Esophagus muscularis mucosa (tissue), 4 donors: ENCODE measurements at regions not wholly inside any gene's neighbourhood (a gene's known extent, or its start where the extent isn't known, plus 50 kb on each side); places are given as distances from the start of the nearest gene placed in this dataset.

Source experiments
- DNase-seq: peaks from one replicate; pipeline ENCODE4 v3.0.0-alpha.2; 2017; ENCODE audit errors: extremely low spot score
- H3K27ac ChIP-seq, 4 donors: fragments of 200-600 bp; sonication (generic); replicated peaks in 1 of 4; 1 replicate in 3 of 4; 2 replicates in 1 of 4; pipeline ENCODE4 v1.5.1; 2016 to 2019; ENCODE audit warnings: mild to moderate bottlenecking in 1 of 4
- H3K27me3 ChIP-seq, 4 donors: fragments of 200-600 bp; sonication (generic); one replicate each; pipeline versions ENCODE4 v1.5.1 to v1.6.0; 2016 to 2019
- H3K36me3 ChIP-seq, 4 donors: fragments of 200-600 bp; sonication (generic); one replicate each; pipeline ENCODE4 v1.5.1; 2016 to 2019
- H3K4me1 ChIP-seq, 4 donors: fragments of 200-600 bp; sonication (generic); one replicate each; pipeline ENCODE4 v1.5.1; 2016 to 2019
- H3K4me3 ChIP-seq, 4 donors: fragments of 200-600 bp; sonication (generic); 1 replicate in 2 of 4; 2 replicates in 2 of 4; pipeline ENCODE4 v1.5.1; 2016 to 2019; ENCODE audit warnings: mild to moderate bottlenecking in 4 of 4, moderate library complexity in 1 of 4
- H3K9me3 ChIP-seq, 4 donors: fragments of 200-600 bp; sonication (generic); 1 replicate in 3 of 4; 2 replicates in 1 of 4; pipeline ENCODE4 v1.5.1; 2016 to 2019
- CTCF ChIP-seq, 3 experiments: fragments of 200-600 bp in 2 of 3; fragments of 450-650 bp in 1 of 3; sonication (generic) in 2 of 3; IDR thresholded peaks; one replicate each; pipeline ENCODE4 v1.5.1; 2017 to 2019; ENCODE audit warnings: antibody characterized with exemption in 3 of 3, mild to moderate bottlenecking in 2 of 3, moderate library complexity in 1 of 3
- EP300 ChIP-seq: sonication (generic); formaldehyde crosslinking; IDR thresholded peaks from one replicate; pipeline ENCODE4 v1.6.1; 2017; ENCODE audit warnings: antibody characterized with exemption
- POLR2A ChIP-seq: fragments of 450-650 bp; IDR thresholded peaks from one replicate; pipeline ENCODE4 v1.6.1; 2017; ENCODE audit warnings: antibody characterized with exemption, moderate library complexity, mild to moderate bottlenecking, low read depth
- POLR2AphosphoS5 ChIP-seq, 2 donors: sonication (generic); formaldehyde crosslinking; IDR thresholded peaks; one replicate each; pipeline ENCODE4 v1.6.1; 2017; ENCODE audit warnings: antibody characterized with exemption in 2 of 2
- WGBS: methylation state at CpG from one replicate; pipeline ENCODE4 v1.1.5; 2018; 5-methylcytosine and 5-hydroxymethylcytosine counted together
- intact Hi-C: fragments of 100-400 bp; cut with DNase I; formaldehyde crosslinking; loops from one replicate; pipeline ENCODE4 v1.15.1; 2023

- intact Hi-C loops: no loop called here
- Histone ChIP-seq H3K36me3 (no peaks in the 10 kb centered on the region), H3K4me3 (no peak overlapping the region), H3K27ac (no peak overlapping the region), H3K9me3 (no peaks in the 10 kb centered on the region), H3K4me1 (no peaks in the 10 kb centered on the region), H3K27me3 (peaks cover 0 to 55% (median 0%) of the 10 kb centered on the region in 4 donors)
- DNase-seq: peak; percentile 91
- TF ChIP-seq POLR2AphosphoS5 (IDR thresholded peaks at IDR 0.05) (no peak), CTCF (IDR thresholded peaks at IDR 0.05) (no peak), POLR2A (no peak), EP300 (no peak)
- WGBS: 79% methylated on average over 12 of the region's 25 CpGs
Observed at GRCh38 chr10:130509881-130510689, 373.9 kb downstream of the GLRX3 start.

- 83% methylated on average over 8 of the region's 9 CpGs for WGBS
- no peaks in the 10 kb centered on the region for H3K9me3 ChIP-seq
- TF ChIP-seq CTCF (IDR thresholded peaks at IDR 0.05) (no peak), POLR2AphosphoS5 (IDR thresholded peaks at IDR 0.05) (no peak), EP300 (no peak), POLR2A (no peak)
- H3K36me3 ChIP-seq: no peaks in the 10 kb centered on the region
- H3K27ac ChIP-seq: no peak overlapping the region
- H3K4me1 ChIP-seq: no peaks in the 10 kb centered on the region
- intact Hi-C loops: no loop called here
- no peak overlapping the region for H3K4me3 ChIP-seq
- DNase-seq: peak; percentile 83
- H3K27me3 ChIP-seq: peaks cover 0 to 55% (median 0%) of the 10 kb centered on the region in 4 donors
Observed at GRCh38 chr10:130510755-130511154, 374.6 kb downstream of the GLRX3 start.

GRCh38 chr10:130511766-130512165 is 375.6 kb downstream of the GLRX3 start:
- WGBS: 38% methylated on average over 7 of the region's 10 CpGs
- intact Hi-C loops: no loop called here
- Histone ChIP-seq H3K27ac (no peak overlapping the region), H3K36me3 (no peaks in the 10 kb centered on the region), H3K27me3 (peaks cover 0 to 63% (median 0%) of the 10 kb centered on the region in 4 donors), H3K4me3 (no peak overlapping the region), H3K4me1 (no peaks in the 10 kb centered on the region), H3K9me3 (no peaks in the 10 kb centered on the region)
- no peak for DNase-seq
- TF ChIP-seq EP300: no peak
- TF ChIP-seq POLR2A: no peak
- no peak for TF ChIP-seq POLR2AphosphoS5 (IDR thresholded peaks at IDR 0.05)
- no peak for TF ChIP-seq CTCF (IDR thresholded peaks at IDR 0.05)

GRCh38 chr10:130512936-130513335 is 376.7 kb downstream of the GLRX3 start:
- no peaks in the 10 kb centered on the region for H3K36me3 ChIP-seq
- no peak overlapping the region for H3K4me3 ChIP-seq
- intact Hi-C loops: no loop called here
- 82% methylated on average over 1 of the region's 1 CpG for WGBS
- H3K4me1 ChIP-seq: no peaks in the 10 kb centered on the region
- H3K27ac ChIP-seq: no peak overlapping the region
- DNase-seq: peak; percentile 81
- peaks cover 0 to 7% (median 0%) of the 10 kb centered on the region in 4 donors for H3K9me3 ChIP-seq
- peaks cover 0 to 54% (median 0%) of the 10 kb centered on the region in 4 donors for H3K27me3 ChIP-seq
- TF ChIP-seq POLR2A: no peak
- no peak for TF ChIP-seq POLR2AphosphoS5 (IDR thresholded peaks at IDR 0.05)
- TF ChIP-seq CTCF (IDR thresholded peaks at IDR 0.05): no peak
- TF ChIP-seq EP300: no peak
